GM18858 (cell line): ENCODE measurements at regions not wholly inside any gene's neighbourhood (a gene's known extent, or its start where the extent isn't known, plus 50 kb on each side); places are given as distances from the start of the nearest gene placed in this dataset.
"Not testable (repeated sequence)": the region's sequence is repeated elsewhere in the genome, so short reads cannot be mapped to it uniquely, and the experiment has no call there.

Experiments used
- ATAC-seq: cut with Tn5 transposase; IDR thresholded peaks from one replicate; pipeline ENCODE4 v1.9.1; 2021; ENCODE audit not compliant: unreplicated experiment

DNA sequence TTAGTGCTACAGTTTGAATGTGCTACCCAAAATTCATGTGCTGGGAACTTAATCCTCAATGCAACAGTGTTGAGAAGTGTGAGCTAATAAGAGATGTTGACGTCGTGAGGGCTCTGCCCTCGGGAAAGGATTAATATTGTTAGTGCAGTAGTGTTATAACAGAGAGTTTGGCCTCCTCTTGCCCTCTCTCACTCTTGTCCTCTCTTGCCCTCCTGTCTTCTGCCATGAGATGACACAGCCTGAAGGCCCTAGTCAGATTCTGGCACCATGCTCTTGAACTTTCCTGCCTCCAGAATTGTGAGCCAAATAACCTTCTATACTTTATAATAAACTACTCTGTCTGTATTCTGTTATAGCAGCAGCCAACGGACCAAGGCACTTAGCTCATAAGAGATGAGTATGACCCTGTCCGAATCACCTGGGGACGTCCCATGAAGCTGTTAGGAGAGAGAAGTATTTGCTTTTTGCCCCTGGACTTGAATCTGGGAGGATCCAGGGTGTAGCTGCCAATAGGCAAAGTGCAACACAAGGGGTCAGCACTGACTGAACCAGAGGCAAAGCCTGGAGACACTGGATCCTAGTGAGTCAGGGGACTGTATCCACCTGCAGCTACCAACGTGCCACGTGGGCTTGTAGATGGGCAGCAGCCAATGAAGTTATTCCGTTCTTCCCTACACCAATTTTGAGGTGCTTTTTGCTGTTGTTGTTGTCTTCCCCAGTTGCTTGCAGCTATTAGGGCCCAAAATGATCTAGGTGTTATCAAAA, 233.7 kb downstream of the THBS2 start:
- ATAC-seq: no peak

DNA sequence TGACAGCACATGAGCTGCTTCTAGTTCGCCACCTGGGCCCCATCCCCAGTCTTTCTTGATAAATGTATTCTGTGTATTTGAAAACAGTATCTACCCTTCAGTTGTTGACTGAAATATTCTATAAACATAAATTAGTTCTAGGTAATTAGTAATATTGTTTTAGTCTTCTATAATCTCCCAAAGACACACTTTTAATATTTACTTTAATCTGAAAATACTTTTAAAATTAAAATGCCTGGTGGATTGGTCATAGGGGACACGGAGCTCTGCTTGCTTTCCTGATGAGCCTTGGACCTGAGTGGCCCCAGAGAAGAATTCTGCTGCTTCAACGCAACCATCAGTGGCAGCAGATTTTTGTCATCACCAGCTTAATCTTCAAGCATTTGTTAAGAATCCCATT, 234.5 kb downstream of the THBS2 start:
- no peak for ATAC-seq

DNA sequence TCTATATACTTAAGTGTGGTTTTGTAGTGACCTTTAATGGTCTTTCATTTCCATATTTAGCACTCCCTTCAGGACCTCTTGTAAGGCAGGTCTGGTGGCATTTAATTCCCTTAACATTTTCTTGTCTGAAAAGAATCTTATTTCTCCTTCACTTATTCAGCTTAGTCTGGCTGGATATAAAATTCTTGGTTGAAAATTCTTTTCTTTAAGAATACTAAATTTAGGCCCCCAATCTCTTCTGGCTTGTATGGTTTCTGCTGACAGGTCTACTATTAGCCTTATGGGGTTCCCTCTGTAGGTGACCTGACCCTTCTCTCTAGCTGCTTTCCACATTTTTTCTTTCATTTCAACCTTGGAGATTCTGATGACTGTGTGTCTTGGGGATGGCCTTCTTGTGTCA, 236.9 kb downstream of the THBS2 start:
- ATAC-seq: no peak

DNA sequence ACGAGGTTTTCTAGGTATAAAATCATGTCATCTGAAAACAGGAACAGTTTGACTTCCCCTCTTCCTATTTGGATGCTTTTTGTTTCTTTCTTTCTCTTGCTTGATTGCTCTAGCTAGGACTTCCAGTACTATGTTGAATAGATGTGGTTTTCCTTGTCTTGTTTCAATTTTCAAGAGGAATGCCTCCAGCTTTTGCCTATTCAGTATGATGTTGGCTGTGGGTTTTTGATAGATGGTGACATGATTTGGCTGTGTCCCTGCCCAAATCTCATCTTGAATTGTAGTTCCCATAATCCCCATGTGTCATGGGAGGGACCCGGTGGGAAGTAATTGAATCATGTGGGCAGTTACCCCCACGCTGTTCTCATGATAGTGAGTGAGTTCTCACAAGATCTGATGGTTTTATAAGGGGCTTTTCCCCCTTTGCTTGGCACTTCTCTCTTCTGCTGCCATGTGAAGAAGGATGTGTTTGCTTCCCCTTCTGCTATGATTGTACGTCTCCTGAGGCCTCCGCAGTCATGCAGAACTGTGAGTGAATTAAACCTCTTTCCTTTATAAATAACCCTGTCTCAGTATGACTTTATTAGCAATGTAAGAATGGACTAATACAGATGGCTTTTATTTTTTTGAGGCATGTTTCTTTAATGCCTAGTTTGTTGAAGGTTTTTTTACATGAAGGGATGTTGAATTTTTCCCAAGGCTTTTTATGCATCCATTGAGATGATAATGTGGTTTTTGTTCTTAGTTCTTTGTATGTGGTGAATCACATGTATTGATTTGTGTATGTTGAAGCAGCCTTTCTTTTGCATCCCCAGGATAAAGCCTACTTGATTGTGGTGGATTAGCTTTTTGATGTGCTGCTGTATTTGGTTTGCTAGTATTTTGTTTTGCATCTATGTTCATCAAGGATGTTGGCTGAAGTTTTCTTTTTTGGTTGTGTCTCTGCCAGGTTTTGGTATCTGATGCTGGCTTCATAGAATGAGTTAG, 239.1 kb downstream of the THBS2 start:
- ATAC-seq: no peak

DNA sequence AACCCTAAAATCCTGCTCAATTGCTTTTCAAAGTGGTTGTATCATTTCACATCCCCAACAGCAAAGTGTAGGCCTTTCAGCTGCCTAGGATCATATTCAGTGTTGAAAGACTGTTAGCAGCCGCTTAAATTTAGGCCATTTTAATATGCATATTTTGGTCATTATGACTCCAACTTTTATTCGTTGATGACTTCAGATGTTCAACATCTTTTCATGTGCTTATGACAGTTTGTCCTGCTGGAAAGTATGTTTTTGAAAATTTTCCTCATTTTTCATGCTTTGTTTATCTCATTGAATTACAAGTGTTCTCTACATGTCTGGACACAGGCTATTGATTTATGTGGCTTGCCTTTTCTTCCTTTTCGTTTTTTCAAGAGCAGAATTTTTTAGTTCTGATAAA, 244.0 kb downstream of the THBS2 start:
- ATAC-seq: no peak

DNA sequence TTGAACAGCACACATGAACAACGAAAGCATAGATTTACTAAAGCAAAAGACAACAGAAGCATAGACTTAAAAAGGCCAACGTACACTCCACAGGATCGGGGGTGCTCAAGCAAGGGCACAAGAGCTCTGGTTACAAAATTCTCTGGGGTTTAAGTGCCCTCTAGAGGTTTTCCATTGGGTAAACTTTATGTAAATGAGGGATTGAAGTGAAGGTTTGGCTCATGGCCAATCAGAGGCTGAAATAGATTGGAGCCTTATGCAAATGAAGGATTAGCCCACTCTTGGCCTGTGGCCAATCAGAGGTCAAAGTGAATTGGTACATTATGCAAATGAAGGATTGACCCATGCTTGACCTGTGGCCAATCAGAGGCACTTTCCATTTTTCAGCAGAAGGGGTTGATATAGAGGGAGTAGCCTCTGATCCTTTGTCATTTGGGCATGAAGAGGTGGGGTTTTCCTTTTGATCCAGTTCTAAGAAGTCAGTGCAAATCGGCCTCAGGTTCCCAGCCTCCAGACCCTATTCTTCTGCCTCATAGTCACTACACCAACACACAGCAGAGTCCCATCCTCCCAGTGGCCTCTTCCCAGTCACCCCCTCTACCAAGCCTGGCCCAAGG, 244.9 kb downstream of the THBS2 start:
- ATAC-seq: no peak

DNA sequence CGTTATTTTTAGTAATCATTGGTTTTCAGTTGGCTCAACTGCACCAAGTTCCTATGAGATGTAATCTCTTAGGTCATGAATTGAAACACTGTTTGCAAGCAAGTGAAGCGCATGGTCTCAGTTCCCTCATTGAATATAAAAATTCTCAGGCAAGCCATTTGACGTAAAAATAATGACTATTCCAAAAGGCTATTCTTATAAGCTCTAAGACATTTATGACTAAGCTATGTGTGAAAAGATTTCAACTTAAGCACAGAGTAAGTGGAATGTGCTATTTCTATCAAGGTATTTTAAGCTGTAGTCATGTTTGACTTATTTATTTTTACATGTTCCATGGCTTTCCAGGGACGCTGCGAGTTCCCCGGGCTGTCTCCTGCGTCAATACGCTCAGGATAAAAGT, 248.5 kb downstream of the THBS2 start:
- no peak for ATAC-seq

DNA sequence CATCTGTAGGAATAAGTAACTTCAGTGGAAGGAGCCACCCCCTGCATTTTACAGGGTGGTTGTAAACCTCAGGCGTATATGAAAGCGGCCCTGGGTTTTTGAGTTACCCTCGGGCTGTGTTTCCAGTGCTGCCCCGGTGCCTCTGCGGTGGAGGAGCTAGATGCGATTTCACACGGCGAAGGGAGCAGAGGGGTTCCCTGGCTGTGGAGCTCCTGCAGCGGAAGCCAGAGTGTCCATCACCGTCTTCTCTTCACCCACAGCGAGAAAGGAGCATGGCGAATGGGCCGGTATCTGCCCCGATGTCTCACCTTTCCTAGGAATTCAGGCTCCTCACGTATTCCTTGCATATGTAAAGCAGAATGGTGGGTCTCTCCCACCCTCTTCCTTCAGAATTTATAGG, 253.6 kb downstream of the THBS2 start:
- ATAC-seq: no peak

DNA sequence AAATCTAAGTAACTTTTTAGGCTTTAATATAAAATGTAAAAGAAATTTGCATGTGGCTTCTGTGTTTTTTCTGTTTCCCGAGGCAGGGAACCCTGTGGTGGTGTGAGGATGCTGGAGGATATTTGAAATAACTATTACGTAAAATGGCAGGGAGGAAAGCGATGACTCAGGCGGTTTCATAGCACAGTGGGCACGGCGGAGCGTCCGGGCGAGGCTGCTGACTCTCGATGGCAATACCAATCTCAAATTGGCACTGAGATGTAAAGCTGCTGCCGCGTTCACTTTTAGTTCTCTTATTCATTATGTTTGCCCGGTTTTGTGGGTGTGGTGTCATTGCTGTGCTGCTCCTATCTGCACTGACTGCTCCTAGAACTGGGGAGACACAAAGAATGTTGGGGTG, 254.3 kb downstream of the THBS2 start:
- no peak for ATAC-seq

DNA sequence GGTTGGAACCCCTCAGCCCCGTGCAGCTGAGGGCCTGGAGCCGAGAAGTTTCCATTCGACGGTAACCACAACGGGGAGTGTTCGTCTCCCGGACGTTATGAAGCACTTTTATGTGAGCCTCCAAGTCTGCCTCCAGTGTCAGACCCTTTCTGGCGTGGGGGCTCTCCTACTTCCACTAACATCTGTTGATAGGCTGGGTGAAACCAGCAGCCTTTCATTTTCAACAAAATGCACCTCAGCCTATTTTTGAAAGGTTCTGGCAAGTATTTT, 257.4 kb downstream of the THBS2 start:
- no peak for ATAC-seq

DNA sequence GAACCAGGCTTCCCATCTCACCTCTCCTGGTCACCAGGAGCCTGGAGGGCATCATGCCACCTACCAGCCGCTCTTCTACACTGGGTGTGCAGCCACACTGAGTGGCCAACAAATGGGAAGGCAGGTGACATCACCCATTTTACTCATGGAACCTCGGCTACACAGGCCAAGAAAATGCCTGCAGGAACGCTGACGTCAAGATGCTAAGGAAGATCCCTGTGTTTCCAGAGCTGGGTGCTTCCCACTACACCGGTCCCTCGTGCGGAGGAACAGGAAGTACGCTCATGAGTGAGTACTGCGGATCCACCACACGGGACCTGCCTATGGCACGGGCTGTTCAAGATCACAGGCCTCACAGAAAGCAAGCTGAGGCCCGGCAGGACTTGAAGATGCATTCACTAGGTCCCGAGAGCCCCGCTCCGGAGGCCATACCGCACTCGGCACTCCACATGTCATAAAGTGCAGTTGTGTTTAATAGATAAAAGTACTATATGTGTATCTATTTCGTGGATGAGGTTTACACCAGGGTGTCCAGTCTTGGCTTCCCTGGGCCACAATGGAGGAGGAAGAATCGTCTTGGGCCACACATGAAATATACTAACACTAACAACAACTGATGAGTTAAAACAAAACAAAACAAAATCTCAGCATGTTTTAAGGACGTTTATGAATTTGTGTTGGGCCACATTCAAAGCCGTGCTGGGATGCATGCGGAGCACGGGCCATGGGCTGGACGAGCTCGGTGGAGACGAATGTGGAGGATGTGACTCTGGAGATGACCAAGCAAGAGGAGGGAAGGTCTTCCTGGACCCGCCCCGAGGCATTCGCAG, 257.9 kb downstream of the THBS2 start:
- no peak for ATAC-seq

DNA sequence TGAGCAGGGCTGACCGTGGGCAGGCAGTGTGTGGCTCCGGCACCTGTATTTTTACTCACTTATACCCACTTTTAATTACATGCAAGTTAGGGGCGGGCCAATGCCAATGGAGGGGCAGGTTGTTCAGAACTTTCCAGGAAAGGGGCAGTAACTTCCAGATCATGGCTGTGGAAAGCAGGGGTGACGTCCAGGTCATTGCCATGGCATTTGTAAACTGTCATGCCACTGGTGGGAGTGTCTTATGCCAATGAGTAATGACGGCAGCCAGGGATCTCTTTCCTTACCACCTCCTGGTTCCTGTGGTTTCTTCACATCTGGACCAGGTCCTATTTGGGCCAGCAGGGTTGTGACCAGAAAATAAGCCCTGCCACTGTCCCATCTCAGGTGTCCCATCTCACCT, 258.7 kb downstream of the THBS2 start:
- ATAC-seq: no peak

DNA sequence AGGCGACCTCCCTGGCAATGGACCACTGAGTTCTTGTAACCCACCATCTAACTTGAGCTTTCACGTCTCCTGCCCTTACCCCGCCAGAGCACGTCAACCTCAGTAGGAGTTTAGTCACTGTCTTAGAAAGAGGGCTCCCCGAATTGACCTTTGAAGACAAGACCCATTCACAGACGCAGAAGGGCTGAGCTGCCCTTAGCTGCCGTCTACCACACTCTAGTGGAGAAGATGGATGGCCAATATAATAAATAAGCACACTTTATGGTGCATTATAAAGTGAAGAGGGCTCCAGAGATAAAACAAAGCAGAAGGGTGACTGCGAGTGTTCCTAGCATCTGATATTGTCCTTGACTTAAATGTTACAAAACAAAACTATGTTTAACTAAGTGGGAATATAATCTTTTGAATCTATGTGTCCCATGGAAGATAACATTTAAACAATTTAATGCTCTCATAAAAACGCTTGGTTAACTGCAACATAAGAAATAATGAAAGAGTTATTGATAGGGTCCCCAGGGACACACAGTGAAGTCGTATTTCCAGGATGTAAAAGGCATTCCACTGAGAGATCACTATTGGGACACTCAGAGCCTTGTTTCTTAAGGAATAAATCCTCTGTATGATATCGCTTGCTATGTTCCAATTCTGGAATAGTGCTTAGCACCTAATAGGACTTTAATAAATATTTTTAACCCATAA, 261.1 kb downstream of the THBS2 start:
- ATAC-seq: no peak

DNA sequence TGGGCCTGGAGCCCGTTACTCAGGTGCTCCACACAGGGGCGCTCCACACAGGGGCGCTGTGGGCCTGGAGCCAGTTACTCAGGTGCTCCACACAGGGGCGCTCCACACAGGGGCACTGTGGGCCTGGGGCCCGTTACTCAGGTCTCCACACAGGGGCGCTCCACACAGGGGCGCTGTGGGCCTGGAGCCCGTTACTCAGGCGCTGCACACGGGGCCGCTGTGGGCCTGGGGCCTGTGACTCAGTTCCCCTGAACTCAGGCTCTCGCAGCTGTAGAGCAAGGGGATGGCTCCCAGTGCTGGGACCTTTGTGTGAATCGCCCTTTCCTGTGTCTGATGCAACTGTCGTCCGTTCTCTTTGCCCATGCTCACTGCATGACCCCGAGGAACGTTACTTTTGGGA, 262.0 kb downstream of the THBS2 start:
- ATAC-seq: not testable (repeated sequence)

DNA sequence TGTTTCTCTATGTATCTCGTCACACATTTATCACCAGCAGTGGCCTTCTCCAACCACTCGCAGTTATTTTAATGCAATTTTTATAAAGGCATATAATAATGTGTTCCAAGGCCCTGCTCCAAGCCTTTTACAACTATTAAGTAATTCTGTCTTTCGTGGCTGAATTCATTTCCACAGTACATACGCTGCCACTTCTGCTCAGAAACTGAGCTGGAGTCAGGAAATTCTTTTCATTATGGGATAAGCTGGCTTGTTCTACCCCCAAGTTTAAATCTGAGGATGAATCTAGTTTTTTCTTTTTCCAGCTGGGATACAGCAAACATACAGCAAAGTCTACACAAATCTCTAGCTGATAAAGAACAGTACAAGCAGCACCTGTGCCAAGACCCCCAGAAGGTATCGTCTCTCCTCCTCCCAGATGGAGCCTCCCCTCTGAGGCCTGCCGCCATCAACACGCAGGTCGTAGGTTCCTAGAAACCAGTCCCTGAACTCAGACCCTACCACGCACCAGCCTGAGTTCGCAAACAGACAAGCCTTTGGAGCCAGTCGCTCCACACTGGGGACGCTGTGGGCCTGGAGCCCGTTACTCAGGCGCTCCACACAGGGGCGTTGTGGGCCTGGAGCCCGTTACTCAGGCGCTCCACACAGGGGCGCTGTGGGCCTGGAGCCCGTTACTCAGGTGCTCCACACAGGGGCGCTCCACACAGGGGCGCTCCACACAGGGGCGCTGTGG, 263.5 kb downstream of the THBS2 start:
- ATAC-seq: no peak

DNA sequence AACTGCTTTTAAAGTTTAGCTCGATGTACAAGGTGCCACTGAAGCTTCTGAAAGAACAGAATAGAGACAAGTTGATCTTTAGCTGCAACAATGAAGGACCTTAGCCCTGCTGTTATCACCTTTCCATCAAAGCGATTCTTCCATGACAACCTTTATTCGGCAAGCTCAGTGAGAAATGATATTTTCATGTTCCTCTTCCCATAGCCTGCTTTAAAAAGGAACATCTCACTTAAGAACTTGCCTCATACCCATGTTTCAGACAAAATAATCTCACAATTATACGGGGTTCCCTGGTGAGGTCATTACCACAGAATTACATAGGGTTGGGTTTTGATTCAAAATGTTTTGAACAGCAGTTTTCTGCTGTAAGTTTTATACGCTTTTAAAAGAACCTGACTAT, 264.2 kb downstream of the THBS2 start:
- no peak for ATAC-seq

DNA sequence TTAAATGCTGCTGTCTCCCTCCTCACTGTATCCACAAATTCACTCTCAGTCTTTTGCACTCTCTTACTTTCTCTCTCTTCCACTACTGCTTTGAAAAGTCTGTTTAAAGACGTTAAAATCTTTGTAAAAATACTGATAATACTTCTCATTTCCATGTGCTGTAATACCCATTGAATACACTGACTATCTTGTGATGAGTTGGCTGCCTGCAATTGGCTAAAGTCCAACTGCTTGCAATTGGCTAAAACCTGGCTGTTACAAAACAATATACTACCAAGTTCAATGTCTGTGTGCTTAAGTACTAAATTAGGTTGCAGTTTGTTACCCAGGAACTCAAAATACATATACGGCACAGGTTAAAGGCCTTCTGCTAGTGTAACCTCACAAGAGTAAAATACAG, 264.8 kb downstream of the THBS2 start:
- no peak for ATAC-seq

DNA sequence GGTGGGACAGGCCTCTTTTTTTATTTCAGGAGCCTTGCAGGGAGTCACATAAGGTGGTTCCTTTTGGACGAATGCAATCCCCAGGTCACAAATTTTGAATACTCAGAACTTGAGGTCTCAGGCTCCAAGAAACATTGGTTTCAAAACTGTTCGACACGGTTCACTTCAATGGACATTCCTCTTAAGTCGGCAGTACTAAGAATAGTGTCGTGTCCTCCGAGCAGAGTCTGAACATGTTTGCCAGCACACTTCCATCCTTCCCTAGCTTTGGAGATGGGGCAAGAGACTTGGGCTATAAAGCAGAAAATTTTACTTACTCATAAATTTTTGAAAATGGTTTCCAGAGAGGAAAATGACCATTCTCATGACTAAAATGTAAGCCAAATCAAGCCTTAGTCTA, 265.4 kb downstream of the THBS2 start:
- ATAC-seq: no peak

DNA sequence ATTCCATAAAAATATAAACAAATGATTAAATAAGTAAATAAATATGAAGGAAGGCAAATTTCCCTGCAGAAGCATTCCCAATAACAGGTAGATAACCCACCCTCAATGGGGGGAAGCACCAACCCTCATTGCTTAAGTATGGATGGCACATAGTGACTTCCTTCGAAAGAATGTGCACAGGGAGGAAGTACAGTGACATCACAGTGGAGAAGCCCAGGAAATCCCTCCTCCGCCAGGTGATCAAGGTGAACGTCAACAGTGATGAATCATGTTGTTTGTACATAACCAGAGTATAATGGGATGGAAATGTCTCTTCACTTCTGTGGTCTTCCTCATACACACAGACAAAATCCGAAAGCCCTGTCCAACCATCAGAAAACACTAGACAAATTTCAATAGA, 267.9 kb downstream of the THBS2 start:
- no peak for ATAC-seq

DNA sequence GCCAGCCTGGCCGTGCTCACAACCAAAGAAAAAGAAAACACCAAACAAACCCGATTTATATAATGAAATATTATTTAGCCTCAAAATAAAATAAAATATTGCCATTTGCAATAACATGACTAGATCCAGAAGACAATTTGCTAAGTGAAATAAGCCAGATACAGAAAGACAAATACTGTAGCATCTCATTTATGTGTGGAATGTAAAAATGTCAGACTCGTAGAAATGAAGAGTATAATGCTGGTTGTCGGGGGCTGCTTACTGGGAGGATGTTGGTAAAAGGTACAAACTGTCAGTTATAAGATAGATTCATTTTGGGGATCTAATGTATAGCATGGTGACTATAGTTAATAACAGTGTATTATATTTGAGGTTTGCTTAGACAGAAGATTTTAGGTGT, 269.7 kb downstream of the THBS2 start:
- ATAC-seq: no peak
